Activated T-helper 1 cell treated with anti-CD3 and anti-CD28 coated beads, Interleukin-2, amount 50 U/mL, for 16 hours (primary cell): ENCODE measurements at regions not wholly inside any gene's neighbourhood (a gene's known extent, or its start where the extent isn't known, plus 50 kb on each side); places are given as distances from the start of the nearest gene placed in this dataset.

Experiments
- DNase-seq, 2 donors: peaks; one replicate each; pipeline ENCODE4 v3.0.0-alpha.2; 2020; ENCODE audit warnings: low read depth in 1 of 2, low spot score in 1 of 2

GRCh38 chr14:65243766-65244442 is 141.6 kb upstream of the MAX start:
- no peak for DNase-seq

GRCh38 chr14:65249471-65250161 is 147.3 kb upstream of the MAX start:
- no peak for DNase-seq

DNA sequence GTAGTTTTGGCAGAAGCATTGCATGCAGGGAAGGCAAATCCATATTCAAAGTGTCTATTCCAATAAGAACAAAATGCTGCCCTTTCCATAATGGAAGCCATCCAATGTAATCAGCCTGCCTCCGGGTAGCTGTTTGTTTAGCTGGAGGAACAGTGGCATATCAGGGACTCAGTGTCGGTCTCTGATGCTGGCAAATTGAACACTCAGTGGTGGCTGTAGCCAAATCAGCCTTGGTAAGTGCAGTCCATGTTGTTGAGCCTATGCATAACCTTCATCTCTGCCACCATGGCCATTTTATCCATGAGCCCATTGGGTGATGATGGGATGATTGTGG is 147.8 kb upstream of the MAX start:
- no peak for DNase-seq

DNA sequence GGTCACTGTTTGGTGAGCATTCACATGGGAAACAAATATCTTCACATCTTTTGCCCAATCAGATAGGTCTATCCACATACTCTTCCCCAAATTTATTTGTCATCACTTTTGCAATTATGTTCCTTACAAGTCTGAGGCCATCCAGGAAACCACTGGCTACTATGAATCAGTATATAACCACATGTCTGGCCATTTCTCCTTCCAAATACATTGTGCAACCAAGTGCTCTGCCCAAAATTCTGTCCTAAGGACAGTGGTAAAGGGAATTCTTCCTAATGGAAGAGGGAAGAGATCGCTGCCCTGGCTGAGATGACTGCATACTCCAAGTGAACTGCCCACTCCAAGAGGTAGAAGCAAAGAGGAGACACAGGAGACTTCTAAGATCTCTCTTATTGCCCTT is 148.9 kb upstream of the MAX start:
- no peak for DNase-seq

- DNase-seq: no peak
Observed at GRCh38 chr14:65252482-65253255, 150.4 kb upstream of the MAX start.

GRCh38 chr14:65255029-65255545 is 152.8 kb upstream of the MAX start:
- no peak for DNase-seq

DNA sequence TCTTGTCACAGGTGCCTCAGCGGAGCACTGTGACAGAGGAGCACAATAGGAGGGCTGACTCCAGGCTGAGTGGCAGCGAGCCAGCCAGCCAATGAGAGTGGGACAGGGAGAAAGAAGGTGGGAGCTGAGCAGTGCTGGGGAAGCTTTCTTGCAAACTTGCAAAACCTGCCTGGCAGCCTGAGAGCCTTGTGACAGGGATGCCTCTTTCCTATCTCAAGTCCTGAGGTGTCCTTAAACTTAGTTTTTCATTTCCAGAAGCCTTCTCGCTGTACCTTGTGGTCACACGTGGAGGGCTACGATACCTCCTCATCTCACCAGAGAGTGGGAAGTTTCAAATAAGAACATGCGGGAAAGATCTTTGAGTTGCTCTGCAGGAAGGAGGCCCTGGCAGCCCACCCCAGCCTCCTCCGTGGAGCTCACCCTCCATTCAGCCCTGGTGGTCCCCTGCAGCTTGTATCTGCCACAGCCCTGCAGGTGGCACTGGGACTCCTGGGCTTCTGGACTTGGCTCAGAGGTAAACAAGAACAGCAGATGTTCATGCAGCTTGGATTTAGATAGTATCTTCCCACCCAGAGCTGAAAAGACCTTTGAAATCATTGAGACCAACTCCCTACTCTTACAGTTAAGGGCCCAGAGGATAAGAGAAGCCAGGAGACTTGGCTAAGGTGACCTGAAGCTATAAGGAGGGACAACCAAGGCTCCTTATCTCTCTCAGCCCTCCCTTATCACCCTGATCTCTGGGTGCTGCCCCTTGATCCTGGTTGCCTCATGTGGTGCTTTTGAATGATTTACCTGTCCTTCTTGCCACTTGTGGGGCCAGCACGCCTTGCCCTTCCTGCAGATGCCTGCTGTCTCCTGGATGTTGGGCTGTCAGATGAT is 153.5 kb upstream of the MAX start:
- DNase-seq: no peak

DNA sequence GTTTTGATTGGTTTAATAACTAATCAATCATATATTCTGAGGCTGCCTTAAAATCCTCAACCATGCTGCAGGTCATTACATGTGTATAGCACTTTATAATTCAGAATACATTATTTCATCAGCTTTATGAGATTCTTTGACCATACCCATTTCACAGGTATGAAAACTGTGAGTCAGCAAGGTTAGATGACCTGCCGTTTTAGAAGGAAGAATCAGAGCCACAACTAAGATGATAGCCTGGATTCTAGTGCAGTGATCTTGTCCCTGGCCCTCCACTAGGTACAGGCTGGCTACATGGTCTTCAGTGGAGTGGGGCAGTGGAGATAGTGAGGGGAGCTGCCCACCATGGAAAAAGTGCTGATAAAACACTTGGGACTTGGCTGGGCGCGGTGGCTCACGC is 154.4 kb upstream of the MAX start:
- DNase-seq: no peak

DNA sequence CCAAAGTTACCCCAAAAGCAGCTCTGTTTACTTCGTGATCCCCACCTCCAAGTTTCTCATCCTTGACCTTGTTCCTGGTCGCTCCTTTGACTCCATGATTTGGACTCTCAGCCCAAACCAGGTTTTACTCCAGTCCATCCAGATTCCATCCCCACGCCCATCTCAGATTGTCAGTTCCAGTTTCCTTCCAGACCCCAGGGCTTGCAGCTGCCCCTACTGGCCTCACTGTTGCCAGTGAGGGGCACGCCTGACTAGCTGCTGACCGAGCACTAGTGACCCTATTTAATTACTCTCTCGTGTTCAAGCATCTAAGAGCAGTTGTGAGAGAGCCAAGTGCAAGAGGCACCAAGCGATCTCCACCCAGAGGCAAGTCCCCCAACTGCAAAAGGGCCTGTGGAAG is 155.1 kb upstream of the FUT8 start:
- no peak for DNase-seq

- DNase-seq: no peak
Observed at GRCh38 chr14:65258391-65258790, 154.1 kb upstream of the FUT8 start.

GRCh38 chr14:65259000-65259399 is 153.5 kb upstream of the FUT8 start:
- no peak for DNase-seq

DNA sequence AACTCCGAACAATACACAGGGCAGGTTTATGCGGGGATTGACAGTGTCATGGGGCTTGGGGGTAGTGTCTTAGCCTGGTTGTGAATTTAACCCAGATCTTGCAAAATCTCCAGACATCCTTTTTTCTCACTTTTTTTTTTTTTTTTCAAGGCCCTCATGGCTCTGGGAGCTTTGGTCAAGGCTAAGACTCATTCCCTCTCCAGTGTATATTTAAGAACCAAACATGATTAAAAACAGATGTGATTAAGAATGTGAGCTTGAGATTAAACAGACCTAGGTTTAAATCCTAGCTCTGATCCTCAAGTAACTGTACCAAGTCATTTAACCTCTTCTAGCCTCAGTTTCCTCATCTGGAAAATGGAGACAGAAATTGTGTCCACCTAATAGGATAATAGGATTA is 151.7 kb upstream of the FUT8 start:
- DNase-seq: no peak

DNA sequence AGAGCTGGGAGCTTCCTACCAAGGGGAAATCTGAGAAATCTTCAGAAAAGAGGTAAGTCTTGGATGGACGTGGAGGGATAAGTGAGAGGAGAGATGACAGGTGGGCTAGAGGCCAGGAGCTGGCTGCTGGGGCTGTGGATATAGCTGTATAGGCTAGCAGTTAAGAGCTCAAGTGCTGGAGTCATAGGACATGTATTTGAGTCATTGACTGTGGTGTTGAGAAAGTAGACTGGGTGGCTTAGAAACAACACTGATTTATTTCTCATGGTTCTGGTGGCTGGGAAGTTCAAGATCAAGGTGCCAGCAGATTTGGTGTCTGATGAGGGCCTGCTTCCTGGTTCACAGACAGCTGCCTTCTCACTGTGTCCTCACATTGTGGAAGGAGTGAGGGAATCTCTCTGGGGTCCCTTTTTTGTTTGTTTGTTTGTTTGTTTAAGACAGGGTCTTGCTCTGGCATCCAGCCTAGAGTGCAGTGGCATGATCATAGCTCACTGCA is 151.1 kb upstream of the FUT8 start:
- DNase-seq: no peak

DNA sequence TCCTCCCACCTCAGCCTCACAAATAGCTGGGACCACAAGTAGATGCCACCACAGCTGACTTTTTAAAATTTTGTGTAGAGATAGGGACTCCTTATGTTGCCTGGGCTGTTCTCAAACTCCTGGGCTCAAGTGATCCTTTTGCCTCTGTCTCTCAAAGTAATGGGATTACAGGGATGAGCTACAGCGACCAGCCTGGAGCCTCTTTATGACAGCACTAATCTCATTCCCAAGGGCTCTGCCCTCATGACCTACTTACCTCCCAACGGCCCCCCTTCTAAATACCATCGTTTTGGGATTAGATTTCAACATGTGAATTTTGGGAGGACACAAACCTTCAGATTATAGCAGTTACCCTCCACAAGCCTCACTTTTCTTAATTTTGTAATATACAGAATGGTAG is 150.6 kb upstream of the FUT8 start:
- no peak for DNase-seq

DNA sequence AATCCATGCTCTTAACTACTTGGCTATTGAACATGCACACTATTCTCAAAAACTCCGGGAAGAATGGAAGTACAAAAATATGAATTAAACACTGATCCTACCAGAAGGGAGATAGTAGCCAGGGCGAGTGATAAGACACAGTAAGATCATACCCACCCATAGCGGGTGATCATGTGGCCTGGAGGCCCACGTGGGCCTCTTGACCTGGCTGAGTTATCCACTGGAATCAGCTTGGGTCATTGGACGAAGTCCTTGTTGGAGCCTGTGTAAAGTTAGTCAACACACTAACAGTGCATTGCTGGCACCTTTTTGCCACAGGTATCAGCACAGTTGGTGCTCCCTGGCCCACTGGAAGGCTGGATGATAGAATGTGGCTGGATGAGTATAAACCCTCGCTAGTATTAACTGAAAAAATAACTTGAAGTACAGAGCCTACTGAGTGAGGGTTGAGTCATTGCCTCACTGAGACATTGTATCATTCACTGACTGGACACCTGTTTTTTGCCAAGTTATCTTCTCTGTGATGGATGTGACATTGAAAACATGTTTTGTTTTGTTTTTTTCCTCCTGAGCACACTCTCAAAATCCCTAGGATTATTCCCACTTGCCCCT is 149.2 kb upstream of the FUT8 start:
- DNase-seq: no peak

GRCh38 chr14:65267856-65268255 is 144.7 kb upstream of the FUT8 start:
- no peak for DNase-seq

GRCh38 chr14:65268594-65268993 is 143.9 kb upstream of the FUT8 start:
- DNase-seq: no peak

GRCh38 chr14:65269732-65270131 is 142.8 kb upstream of the FUT8 start:
- DNase-seq: no peak

- DNase-seq: no peak
Observed at GRCh38 chr14:65277027-65277426, 135.5 kb upstream of the FUT8 start.

- no peak for DNase-seq
Observed at GRCh38 chr14:65277580-65278270, 134.8 kb upstream of the FUT8 start.
